ENCODE measurements at regions not wholly inside any gene's neighbourhood (a gene's known extent, or its start where the extent isn't known, plus 50 kb on each side); places are given as distances from the start of the nearest gene placed in this dataset.
"Not testable (repeated sequence)": the region's sequence is repeated elsewhere in the genome, so short reads cannot be mapped to it uniquely, and the experiment has no call there.

DNA sequence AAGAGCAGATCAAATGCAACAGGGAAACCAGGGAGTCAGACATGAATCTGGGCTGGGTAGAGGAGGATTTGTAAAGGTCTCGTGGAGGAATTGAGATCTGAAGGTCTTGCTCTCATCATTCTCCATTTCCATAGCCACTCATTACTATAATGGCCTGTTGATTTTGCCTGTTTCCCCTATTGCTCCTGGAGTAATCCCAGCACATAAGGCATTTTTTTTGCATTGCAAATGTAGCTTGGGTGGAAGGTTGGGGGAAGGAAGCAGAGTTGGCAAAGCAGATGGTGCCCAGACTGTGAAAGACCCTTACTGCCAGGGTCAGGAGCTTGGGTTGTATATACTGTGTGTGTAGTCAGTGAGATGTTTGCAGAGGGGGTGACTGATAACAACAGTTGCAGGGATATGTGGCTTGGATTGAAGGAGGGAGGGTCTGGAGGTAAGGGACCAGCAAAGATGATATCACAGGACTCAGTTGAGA is 116.0 kb downstream of the TTC6 start:
- no peaks in the 10 kb centered on the region for H3K27me3 ChIP-seq
- no peak overlapping the region for H3K27ac ChIP-seq
- intact Hi-C loops (cut with DNase I; ENCODE audit: low total_unique reads): no loop called here
- H3K36me3 ChIP-seq: no peaks in the 10 kb centered on the region
- no peaks in the 10 kb centered on the region for H3K9me3 ChIP-seq
- ATAC-seq (no peak), DNase-seq (no peak)
- in situ Hi-C loops (cut with MboI; ENCODE audit: low sequenced_read_pairs in 4 of 4): no loop called here
- TF ChIP-seq POLR2A (IDR thresholded peaks at IDR 0.05): no peak
- TF ChIP-seq, protein P1, sequence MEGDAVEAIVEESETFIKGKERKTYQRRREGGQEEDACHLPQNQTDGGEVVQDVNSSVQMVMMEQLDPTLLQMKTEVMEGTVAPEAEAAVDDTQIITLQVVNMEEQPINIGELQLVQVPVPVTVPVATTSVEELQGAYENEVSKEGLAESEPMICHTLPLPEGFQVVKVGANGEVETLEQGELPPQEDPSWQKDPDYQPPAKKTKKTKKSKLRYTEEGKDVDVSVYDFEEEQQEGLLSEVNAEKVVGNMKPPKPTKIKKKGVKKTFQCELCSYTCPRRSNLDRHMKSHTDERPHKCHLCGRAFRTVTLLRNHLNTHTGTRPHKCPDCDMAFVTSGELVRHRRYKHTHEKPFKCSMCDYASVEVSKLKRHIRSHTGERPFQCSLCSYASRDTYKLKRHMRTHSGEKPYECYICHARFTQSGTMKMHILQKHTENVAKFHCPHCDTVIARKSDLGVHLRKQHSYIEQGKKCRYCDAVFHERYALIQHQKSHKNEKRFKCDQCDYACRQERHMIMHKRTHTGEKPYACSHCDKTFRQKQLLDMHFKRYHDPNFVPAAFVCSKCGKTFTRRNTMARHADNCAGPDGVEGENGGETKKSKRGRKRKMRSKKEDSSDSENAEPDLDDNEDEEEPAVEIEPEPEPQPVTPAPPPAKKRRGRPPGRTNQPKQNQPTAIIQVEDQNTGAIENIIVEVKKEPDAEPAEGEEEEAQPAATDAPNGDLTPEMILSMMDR (IDR thresholded peaks at IDR 0.05 in 4 of 5, conservative IDR thresholded peaks at IDR 0.05 in 1 of 5): no peak
- H3K4me3 ChIP-seq: no peak overlapping the region
- H3K4me1 ChIP-seq: no peaks in the 10 kb centered on the region

DNA sequence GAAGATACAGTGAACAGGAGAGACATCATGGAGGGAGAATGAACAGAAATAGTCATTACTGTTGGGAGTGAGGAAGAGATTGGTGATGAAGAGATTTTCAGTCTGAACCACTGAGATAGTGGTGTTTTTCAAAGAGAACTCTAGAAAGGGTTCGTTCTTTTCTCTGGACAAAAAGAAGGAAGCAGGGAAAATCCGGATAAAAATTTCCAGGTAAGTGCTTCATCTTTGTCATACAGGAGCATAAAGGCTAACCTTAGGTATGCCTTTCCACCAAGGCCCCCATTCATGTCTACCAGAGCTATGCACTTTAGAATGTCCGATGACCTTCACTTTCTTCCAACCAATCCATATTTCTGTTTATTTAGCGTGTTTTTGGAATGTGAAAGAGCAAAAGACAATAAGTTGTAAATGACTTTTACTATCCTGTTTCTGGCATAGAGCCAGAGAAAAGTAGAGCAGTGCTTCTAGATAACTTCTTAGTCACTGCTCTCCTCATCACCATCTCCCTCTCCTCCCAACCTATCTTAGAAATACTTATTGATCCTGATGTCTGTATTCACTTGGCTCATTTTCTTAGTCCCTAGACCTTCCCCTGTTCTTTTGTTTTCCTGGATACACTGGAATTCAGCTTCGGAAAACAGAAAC is 116.5 kb downstream of the TTC6 start:
- Histone ChIP-seq H3K27ac (no peak overlapping the region), H3K4me1 (no peaks in the 10 kb centered on the region), H3K4me3 (no peak overlapping the region), H3K36me3 (no peaks in the 10 kb centered on the region), H3K9me3 (no peaks in the 10 kb centered on the region), H3K27me3 (no peaks in the 10 kb centered on the region)
- ATAC-seq (no peak), DNase-seq (no peak)
- in situ Hi-C loops (cut with MboI; ENCODE audit: low sequenced_read_pairs in 4 of 4) (no loop called here), intact Hi-C loops (cut with DNase I; ENCODE audit: low total_unique reads) (no loop called here)
- TF ChIP-seq POLR2A (IDR thresholded peaks at IDR 0.05): no peak
- TF ChIP-seq, protein P1 (IDR thresholded peaks at IDR 0.05 in 4 of 5, conservative IDR thresholded peaks at IDR 0.05 in 1 of 5): no peak

DNA sequence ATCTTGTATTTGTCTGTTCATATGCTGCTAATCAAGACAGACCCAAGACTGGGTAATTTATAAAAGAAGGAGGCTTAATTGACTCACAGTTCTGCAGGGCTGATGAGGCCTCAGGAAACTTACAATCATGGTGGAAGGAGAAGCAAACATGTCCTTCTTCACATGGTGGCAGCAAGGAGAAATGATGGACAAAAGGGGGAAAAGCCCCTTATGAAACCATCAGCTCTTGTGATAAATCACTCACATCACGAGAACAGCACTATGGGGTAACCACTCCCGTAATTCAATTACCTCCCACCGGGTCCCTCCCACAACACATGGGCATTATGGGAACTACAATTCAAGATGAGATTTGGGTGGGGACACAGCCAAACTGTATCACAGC is 117.0 kb downstream of the TTC6 start:
- H3K27ac ChIP-seq; in situ Hi-C loops (cut with MboI; ENCODE audit: low sequenced_read_pairs in 4 of 4); intact Hi-C loops (cut with DNase I; ENCODE audit: low total_unique reads); H3K9me3 ChIP-seq; ATAC-seq; H3K27me3 ChIP-seq; DNase-seq; H3K4me1 ChIP-seq; H3K4me3 ChIP-seq; H3K36me3 ChIP-seq: not testable (repeated sequence)

GRCh38 chr14:37712976-37713431 is 117.6 kb downstream of the TTC6 start:
- no peak overlapping the region for H3K27ac ChIP-seq
- TF ChIP-seq, protein P1 (IDR thresholded peaks at IDR 0.05 in 4 of 5, conservative IDR thresholded peaks at IDR 0.05 in 1 of 5): no peak
- no peak for TF ChIP-seq POLR2A (IDR thresholded peaks at IDR 0.05)
- no peak overlapping the region for H3K4me3 ChIP-seq
- H3K4me1 ChIP-seq: no peaks in the 10 kb centered on the region
- H3K27me3 ChIP-seq: no peaks in the 10 kb centered on the region
- no peaks in the 10 kb centered on the region for H3K9me3 ChIP-seq
- no peaks in the 10 kb centered on the region for H3K36me3 ChIP-seq
- in situ Hi-C loops (cut with MboI; ENCODE audit: low sequenced_read_pairs in 4 of 4) (no loop called here), intact Hi-C loops (cut with DNase I; ENCODE audit: low total_unique reads) (no loop called here)
- no peak for ATAC-seq
- no peak for DNase-seq

DNA sequence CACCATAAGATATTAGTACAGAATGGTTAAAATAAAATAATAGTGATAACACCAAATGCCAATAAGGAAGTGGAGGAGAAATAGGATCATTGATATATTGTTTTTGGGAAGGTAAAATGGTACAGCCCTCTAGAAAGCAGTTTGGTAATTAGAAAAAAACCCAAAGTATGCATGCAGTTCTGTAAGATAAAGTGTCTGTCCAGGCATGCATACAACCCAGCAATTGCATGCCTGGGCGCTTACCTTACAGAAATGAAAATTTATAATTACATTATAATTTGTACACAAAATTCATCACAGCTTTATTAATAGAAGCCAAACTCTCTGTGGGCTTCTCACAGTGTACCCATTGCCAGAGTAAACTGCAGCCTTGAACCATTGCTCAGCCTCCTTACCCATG is 124.7 kb downstream of the TTC6 start:
- in situ Hi-C loops (cut with MboI; ENCODE audit: low sequenced_read_pairs in 4 of 4) (no loop called here), intact Hi-C loops (cut with DNase I; ENCODE audit: low total_unique reads) (no loop called here)
- Histone ChIP-seq H3K9me3 (no peaks in the 10 kb centered on the region), H3K27ac (no peak overlapping the region), H3K4me1 (no peaks in the 10 kb centered on the region), H3K4me3 (no peak overlapping the region), H3K36me3 (no peaks in the 10 kb centered on the region), H3K27me3 (no peaks in the 10 kb centered on the region)
- no peak for DNase-seq
- TF ChIP-seq, protein P1 (IDR thresholded peaks at IDR 0.05 in 4 of 5, conservative IDR thresholded peaks at IDR 0.05 in 1 of 5): no peak
- TF ChIP-seq POLR2A (IDR thresholded peaks at IDR 0.05): no peak
- no peak for ATAC-seq
